A549 (cell line): ENCODE measurements at regions not wholly inside any gene's neighbourhood (a gene's known extent, or its start where the extent isn't known, plus 50 kb on each side); places are given as distances from the start of the nearest gene placed in this dataset.

ENCODE experiments used
- CHD2 ChIP-seq: fragments of 150-350 bp; IDR thresholded peaks from 2 replicates; pipeline ENCODE4 v1.6.1; 2014; ENCODE audit warnings: low read length; ENCODE audit not compliant: partially characterized antibody
- CHD4 ChIP-seq: fragments of 200-600 bp; sonication (generic); IDR thresholded peaks from 2 replicates; pipeline ENCODE4 v1.6.1; 2016; ENCODE audit warnings: antibody characterized with exemption, mild to moderate bottlenecking, borderline replicate concordance
- CTCF ChIP-seq: fragments of >200 bp; sonication (Bioruptor Twin); formaldehyde crosslinking; IDR thresholded peaks from 3 replicates; pipeline ENCODE4 v1.5.1; 2016
- EHMT2 ChIP-seq: fragments of 200-600 bp; sonication (generic); IDR thresholded peaks from 2 replicates; pipeline ENCODE4 v1.6.1; 2016; ENCODE audit warnings: antibody characterized with exemption, low read depth, mild to moderate bottlenecking, moderate library complexity
- EP300 ChIP-seq, 2 experiments: fragments of >200 bp; sonication (Bioruptor Twin); formaldehyde crosslinking; IDR thresholded peaks; 2 replicates in 1 of 2; 3 replicates in 1 of 2; pipeline ENCODE4 v1.6.1; 2016 to 2017
- GATA3 ChIP-seq: IDR thresholded peaks from 2 replicates; pipeline ENCODE4 v1.6.1; 2012; ENCODE audit warnings: borderline replicate concordance
- HDAC2 ChIP-seq: fragments of 200-600 bp; sonication (generic); IDR thresholded peaks from 2 replicates; pipeline ENCODE4 v1.6.1; 2016
- POLR2A ChIP-seq: IDR thresholded peaks from 2 replicates; pipeline ENCODE4 v1.6.1; 2012; ENCODE audit warnings: mild to moderate bottlenecking, low read length
- RAD21 ChIP-seq, 2 experiments: fragments of >200 bp in 1 of 2; sonication (Bioruptor Twin) in 1 of 2; formaldehyde crosslinking in 1 of 2; IDR thresholded peaks in 1 of 2; conservative IDR thresholded peaks in 1 of 2; 2 replicates in 1 of 2; 3 replicates in 1 of 2; pipeline ENCODE4 v1.6.1; 2012 to 2018; ENCODE audit warnings: inconsistent platforms in 1 of 2
- RCOR1 ChIP-seq: fragments of 150-350 bp; IDR thresholded peaks from 2 replicates; pipeline ENCODE4 v1.6.1; 2014; ENCODE audit warnings: antibody characterized with exemption, low read length, low read depth
- ZSCAN20 ChIP-seq: fragments of 250-450 bp; sonication (Bioruptor Pico); IDR thresholded peaks from 2 replicates; pipeline ENCODE4 v1.8.0; 2022; ENCODE audit warnings: mild to moderate bottlenecking, moderate library complexity
- TF ChIP-seq, protein P1 (sequence below): fragments of 250-450 bp; sonication (Bioruptor Pico); IDR thresholded peaks from 2 replicates; pipeline ENCODE4 v1.5.0; 2020; ENCODE audit warnings: low read depth, mild to moderate bottlenecking, moderate library complexity
- TF ChIP-seq, protein P2 (sequence below): fragments of >200 bp; sonication (Bioruptor Twin); formaldehyde crosslinking; IDR thresholded peaks from 3 replicates; pipeline ENCODE4 v1.6.1; 2016
- TF ChIP-seq, protein P3 (sequence below): fragments of 150-350 bp; IDR thresholded peaks from 2 replicates; pipeline ENCODE4 v1.6.1; 2014; ENCODE audit warnings: low read depth, mild to moderate bottlenecking, low read length

DNA sequence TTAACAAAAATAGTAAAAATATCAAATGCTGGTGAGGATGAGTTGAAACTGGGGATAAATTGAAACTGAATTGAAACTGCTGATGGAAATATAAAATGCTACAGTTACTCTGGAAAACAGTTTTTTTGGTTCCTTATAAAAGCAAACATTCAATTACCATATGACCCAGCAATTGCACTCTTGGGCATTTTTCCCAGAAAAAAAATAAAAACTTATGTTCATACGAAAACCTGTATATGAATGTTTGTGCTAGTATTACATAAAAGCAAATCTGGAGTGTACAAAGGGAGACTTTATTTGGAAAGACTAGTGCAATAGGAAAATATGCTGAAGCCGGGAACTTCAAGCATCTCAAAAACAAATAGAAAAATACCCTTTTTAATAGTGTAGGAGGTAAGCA lies 857.9 kb upstream of the CADM2 start:
- TF ChIP-seq EHMT2 (no peak), ZSCAN20 (CRISPR knock-in tag) (no peak), EP300 (IDR thresholded peaks at IDR 0.05) (no peak), RAD21 (conservative IDR thresholded peaks at IDR 0.05 in 1 of 2, IDR thresholded peaks at IDR 0.05 in 1 of 2) (no peak), POLR2A (no peak), CTCF (no peak), RCOR1 (no peak), CHD2 (no peak), GATA3 (no peak), HDAC2 (no peak), CHD4 (no peak)
- TF ChIP-seq, protein P1, sequence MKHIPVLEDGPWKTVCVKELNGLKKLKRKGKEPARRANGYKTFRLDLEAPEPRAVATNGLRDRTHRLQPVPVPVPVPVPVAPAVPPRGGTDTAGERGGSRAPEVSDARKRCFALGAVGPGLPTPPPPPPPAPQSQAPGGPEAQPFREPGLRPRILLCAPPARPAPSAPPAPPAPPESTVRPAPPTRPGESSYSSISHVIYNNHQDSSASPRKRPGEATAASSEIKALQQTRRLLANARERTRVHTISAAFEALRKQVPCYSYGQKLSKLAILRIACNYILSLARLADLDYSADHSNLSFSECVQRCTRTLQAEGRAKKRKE (CRISPR knock-in tag), result no peak
- TF ChIP-seq, protein P2, sequence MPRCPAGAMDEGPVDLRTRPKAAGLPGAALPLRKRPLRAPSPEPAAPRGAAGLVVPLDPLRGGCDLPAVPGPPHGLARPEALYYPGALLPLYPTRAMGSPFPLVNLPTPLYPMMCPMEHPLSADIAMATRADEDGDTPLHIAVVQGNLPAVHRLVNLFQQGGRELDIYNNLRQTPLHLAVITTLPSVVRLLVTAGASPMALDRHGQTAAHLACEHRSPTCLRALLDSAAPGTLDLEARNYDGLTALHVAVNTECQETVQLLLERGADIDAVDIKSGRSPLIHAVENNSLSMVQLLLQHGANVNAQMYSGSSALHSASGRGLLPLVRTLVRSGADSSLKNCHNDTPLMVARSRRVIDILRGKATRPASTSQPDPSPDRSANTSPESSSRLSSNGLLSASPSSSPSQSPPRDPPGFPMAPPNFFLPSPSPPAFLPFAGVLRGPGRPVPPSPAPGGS, result no peak
- TF ChIP-seq, protein P3, sequence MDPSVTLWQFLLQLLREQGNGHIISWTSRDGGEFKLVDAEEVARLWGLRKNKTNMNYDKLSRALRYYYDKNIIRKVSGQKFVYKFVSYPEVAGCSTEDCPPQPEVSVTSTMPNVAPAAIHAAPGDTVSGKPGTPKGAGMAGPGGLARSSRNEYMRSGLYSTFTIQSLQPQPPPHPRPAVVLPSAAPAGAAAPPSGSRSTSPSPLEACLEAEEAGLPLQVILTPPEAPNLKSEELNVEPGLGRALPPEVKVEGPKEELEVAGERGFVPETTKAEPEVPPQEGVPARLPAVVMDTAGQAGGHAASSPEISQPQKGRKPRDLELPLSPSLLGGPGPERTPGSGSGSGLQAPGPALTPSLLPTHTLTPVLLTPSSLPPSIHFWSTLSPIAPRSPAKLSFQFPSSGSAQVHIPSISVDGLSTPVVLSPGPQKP, result no peak
